Globus pallidus (tissue), 1 donor: ENCODE measurements at regions not wholly inside any gene's neighbourhood (a gene's known extent, or its start where the extent isn't known, plus 50 kb on each side); places are given as distances from the start of the nearest gene placed in this dataset.
A peak's percentile ranks its signal among the peaks of the same experiment; 100 is the strongest.

Source experiments
- DNase-seq: peaks from one replicate; pipeline ENCODE4 v3.0.0-alpha.2; 2015; ENCODE audit warnings: low spot score

- no peak for DNase-seq
Measured at GRCh38 chr2:207449642-207450165, 80.1 kb upstream of the CREB1 start.

GRCh38 chr2:207450186-207450585 lies 79.6 kb upstream of the CREB1 start:
- no peak for DNase-seq

- no peak for DNase-seq
Measured at GRCh38 chr2:207458582-207458981, 71.2 kb upstream of the CREB1 start.

- no peak for DNase-seq
Measured at GRCh38 chr2:207459990-207460757, 69.6 kb upstream of the CREB1 start.

GRCh38 chr2:207463433-207463832 lies 66.3 kb upstream of the CREB1 start:
- no peak for DNase-seq

GRCh38 chr2:207464007-207464406 lies 65.8 kb upstream of the CREB1 start:
- DNase-seq = no peak

- DNase-seq = no peak
Measured at GRCh38 chr2:207465894-207466293, 63.9 kb upstream of the CREB1 start.

GRCh38 chr2:207467716-207468347 lies 61.9 kb upstream of the CREB1 start:
- DNase-seq = no peak

- no peak for DNase-seq
Measured at GRCh38 chr2:207468488-207468887, 61.3 kb upstream of the CREB1 start.

- no peak for DNase-seq
Measured at GRCh38 chr2:207469451-207469850, 60.3 kb upstream of the CREB1 start.

- DNase-seq = no peak
Measured at GRCh38 chr2:207469943-207470729, 59.6 kb upstream of the CREB1 start.

- DNase-seq = no peak
Measured at GRCh38 chr2:207471261-207471660, 58.5 kb upstream of the CREB1 start.

- DNase-seq = no peak
Measured at GRCh38 chr2:207472343-207473048, 57.3 kb upstream of the CREB1 start.

- peak; percentile 88 for DNase-seq
Measured at GRCh38 chr2:207473049-207473930, 56.5 kb upstream of the CREB1 start.

GRCh38 chr2:207473931-207474235 lies 55.9 kb upstream of the CREB1 start:
- no peak for DNase-seq

GRCh38 chr2:207474863-207475485 lies 54.8 kb upstream of the CREB1 start:
- DNase-seq = peak; percentile 60

GRCh38 chr2:207475546-207475945 lies 54.2 kb upstream of the CREB1 start:
- no peak for DNase-seq

GRCh38 chr2:207477896-207478295 lies 51.9 kb upstream of the CREB1 start:
- DNase-seq = no peak

- no peak for DNase-seq
Measured at GRCh38 chr2:207478572-207478971, 51.2 kb upstream of the CREB1 start.

GRCh38 chr2:207479198-207479785 lies 50.5 kb upstream of the CREB1 start:
- DNase-seq = no peak
